Middle frontal gyrus (tissue), 1 donor: ENCODE measurements at regions not wholly inside any gene's neighbourhood (a gene's known extent, or its start where the extent isn't known, plus 50 kb on each side); places are given as distances from the start of the nearest gene placed in this dataset.

Source experiments
- DNase-seq: peaks from one replicate; pipeline ENCODE4 v3.0.0-alpha.2; 2015; ENCODE audit warnings: low spot score; ENCODE audit errors: extremely low spot score

DNA sequence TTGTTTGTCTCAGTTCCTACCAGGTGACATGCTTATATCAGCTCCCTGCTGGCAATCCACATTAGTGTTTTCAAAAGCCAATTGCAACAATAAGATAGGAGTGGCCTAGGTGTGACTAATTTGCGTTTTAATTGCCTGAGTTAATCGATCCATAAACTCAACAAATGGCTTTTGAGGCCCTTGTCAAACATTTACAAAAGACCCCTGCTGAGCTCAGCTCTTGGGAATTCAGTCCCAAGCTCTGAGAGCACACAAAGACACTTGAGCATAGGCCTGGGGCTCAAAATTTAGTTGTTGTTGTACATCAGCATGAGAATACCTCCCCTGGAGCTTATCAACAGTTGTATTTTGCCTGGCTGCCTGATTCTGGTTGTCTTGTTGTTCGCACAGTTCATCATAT is 1134.4 kb upstream of the TSPY4 start:
- DNase-seq = no peak

DNA sequence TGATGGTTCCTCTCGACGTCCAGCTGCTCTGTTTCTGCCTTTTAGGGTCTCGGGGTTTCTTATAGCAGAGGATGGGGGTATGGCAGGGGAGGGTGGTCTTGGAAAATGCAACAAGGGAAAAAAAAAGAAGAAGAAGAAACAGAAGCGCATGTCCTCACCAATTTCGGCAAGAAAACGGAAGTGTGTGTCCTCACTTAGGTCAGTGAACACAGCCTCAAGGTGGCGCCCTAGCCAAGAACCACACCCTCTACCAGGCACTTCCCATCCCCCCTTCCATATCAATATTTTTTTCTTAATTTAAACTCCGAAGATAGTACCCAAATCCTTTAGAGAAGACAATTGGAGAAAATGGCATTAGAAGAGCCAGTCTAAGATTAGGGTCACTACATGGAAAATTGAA is 1096.1 kb upstream of the TSPY4 start:
- DNase-seq = no peak

DNA sequence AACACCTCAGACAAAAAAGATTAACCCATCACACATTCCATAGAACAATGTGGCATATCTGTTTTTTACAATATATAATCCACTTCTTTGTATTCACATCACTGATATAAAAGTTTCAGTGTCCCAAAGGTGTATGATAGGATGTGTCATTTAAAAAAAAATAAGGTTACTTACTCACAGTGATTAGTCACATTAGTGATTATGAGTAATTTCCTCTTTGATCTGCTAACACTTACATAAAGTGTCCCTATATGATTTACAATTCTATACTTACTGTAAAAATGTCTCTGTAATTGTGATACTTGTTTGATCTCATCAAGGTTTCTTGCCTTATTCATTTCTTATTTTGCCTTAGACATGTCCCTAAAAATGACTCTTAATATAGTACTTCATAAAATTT is 1063.5 kb upstream of the TSPY4 start:
- no peak for DNase-seq

DNA sequence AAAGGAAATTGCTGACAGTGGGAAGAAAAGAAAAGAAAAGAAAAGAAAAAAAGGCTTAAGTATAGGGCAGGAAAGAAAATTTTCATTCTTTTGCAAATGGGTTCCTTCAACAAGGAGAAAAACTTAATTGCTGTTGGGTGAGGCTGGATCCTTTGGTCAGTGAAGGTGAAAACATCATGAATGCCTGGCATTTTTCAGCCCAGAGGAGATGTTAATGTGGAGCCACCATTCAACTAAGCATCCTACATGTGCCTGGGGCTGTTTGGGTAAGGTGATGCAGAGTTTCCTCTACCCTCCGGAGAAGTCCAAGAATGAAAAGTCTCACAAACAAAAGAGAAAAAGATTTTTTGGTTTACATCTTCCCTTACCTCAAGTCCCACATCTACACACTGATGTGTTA is 1032.2 kb upstream of the TSPY4 start:
- no peak for DNase-seq

DNA sequence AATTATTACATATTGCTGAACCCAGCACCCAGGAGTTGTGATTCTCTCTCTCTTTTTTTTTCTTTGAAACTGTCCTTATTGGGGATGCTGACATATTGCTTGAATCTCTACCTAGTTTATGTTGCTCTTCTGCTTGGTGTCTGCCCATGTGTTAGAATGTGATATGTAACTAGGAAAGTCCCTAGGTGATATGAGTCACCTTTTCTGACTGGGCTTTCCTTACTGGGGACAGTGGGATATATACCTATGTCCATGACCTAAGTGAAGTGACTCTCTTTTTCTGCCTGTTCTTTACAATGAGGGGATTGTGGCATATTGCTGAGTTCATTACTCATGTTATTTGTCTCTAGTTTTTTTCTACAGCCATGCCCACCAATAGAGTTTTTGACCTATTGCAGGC is 1013.2 kb upstream of the TSPY4 start:
- DNase-seq = no peak

DNA sequence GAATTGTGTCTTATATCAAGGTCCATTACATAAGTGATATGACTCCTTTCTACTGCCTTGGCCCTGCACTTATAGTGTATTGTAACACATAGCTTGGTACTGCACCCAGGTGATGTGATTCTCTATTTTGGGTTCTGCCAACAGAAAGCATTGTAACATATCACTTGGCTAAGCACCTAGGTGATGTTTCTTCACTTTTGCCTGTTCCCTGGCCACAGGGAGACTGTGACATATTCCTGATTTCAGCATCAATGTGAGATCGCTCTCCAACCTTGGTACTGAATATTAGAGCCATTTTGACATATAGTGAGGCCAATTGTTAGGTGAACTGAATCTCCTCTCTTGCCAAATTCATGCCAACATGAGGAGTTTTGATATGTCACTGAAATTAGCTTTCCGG is 1010.3 kb upstream of the TSPY4 start:
- DNase-seq = no peak

DNA sequence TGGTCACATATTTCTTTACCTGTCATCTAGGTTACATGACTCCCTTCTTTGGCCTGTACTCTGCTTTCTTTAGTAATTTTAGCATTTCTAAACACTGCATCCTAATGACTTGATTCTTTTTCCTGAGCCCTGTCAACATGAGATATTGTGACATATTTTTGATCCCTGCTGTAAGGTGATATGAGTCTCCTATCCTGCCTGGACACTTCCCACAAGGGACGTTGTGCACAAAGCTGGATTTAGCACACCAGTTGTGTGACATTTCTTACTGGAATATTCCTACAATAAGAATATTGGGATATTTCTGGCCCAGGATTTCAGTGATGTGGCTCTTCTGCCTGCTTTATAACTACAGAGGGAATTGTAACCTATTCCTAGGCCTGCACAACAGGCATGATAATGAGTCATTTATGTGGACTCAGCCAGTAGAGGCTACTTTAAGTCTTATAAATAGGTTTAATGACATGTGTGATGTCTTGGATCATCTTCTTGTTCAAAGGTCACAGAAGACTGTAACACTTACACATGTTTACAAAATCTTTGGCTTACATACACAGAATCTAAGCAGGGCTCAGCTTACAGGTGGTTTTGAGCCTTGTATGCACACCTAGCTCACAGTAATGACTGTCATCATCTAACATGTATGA is 1009.4 kb upstream of the TSPY4 start:
- no peak for DNase-seq

DNA sequence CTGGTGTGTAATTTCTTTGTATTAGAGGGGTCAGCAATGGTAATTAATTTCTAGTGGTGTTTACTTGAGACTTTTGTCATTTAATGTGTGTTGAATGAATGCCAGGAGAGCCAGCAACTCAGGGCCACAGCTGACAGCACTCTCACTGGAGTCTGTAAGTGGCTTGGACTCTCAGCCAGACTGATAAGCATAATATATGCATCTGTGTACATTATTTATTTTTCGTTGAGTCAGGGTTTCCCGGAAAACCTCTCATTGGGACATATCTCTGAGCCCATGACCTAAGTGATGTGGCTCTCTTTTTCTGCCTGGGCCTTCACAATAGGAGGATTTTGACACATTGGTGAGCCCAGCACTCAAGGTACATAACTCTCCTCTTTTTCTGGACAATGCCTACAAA is 1007.8 kb upstream of the TSPY4 start:
- no peak for DNase-seq

DNA sequence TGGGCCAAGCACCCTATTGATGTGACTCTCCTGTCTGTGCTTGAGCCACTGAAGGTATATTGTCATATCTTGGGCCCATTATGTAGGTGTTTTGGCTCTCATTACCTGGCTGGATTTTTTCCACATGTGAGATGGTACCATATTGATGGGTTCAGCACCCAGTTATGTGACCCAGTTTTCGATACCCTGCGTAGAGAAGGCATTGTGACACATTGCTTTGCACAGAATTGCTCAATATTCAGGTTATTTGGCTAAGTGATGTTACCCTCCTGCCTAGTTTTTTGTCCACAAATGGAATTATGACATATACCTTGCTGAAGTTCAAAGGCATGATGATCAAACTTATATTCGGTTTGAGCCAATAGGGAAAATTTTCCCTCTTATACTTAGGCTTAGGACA is 1007.3 kb upstream of the TSPY4 start:
- no peak for DNase-seq

DNA sequence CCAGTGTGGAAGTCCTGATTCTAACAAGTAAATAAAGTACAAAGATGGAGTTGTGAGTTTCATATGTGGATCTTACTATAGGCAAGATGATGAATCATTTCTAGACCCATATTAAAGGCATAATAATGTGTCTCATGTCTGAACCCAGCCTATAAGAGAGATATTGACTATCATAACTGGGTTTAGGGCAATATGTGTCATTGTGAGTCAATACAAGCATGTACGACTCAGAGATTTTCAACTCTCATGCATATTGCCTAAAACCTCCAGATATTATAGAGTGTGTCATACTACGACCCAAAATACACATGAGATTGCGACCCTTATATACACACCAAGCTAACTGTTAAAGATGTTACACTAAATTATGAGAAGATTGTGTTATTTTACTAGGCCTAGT is 1003.9 kb upstream of the TSPY4 start:
- no peak for DNase-seq

DNA sequence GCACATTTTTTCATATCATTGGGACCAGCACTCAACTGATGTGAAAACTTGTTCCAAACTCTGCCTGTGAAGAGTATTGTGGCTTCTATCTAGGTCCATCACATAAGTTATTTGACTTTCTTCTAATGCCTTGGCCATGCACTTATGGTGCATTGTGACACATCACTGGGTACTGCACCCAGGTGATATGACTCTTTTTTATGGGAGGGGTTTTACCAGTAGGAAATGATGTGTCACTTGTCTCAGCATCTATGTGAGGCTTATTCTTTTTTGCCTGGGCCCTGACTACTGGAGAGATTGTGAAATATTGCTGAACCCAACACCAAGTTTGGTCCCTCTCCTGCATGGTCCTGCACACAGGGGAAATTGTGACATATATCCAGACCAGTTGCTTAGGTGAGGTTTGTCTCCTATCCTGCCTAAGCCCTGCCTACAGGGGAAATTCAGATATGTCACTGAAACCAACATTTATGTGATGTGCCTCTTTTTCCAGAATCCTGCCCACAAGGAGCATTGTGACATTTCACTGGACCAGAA is 1001.9 kb upstream of the TSPY4 start:
- no peak for DNase-seq

DNA sequence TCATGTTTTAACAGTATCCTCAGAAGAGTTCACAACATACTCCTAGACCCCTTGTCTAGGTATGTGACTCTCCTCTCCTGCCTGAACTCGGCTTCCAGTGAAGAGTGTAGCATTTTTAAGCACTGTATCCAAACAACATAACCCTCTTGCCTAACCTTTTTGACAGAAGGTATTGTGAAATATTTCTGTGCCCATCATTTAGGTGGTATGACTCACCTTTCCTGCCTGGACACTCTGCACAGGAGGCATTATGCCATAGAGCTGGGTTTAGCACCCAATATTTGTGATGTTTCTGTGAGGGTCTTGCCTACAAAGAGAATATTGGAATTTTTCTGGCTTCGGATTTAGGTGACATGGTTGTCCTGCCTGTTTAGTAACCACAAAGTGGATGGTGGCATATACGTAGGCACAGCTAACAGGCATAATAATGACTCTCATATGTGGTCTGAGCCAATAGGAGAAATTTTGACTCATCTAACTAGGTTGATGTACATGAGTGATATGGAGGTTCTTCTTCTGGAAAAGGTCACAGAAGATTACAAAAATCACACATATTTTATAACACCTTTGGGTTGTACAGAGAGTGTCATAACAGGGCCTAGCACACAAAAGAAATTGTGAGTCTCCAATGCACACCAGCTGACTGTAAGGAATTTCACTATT is 1001.0 kb upstream of the TSPY4 start:
- DNase-seq = no peak

DNA sequence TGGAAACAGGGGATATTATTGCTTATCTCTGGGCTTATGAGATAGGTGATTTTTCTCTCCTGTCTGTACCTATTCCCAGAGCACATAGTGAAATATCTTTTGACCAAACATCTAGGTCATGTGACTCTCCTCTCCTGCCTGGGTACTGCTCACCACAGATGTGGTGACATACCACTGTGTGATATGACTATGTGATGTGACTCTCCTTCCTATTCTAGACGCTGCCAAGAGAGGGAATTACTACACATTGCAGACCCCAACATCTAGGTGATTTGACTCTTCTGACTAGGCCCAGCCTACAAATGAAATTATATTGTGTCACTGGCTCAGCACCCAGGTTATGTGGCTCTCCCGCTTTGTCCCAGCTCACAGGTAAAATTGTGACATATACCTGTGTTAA is 996.3 kb upstream of the TSPY4 start:
- no peak for DNase-seq

DNA sequence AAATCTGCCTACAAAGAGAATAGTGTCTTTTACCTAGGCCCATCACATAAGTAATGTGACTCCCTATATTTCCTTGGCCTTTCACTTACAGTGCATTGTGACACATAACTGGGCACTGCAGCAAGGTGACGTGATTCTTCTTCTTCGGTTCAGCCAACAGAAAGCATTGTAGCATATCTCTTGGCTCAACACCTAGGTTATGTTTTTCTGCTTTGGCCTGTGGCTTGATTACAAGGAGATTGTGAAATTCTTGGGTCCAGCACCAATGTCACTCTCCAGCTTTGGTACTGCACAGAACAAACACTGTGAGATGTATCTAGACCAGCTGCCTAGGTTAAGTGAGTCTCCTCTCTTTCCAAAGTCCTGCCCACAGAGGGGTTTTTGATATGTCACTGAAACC is 995.1 kb upstream of the TSPY4 start:
- DNase-seq = no peak

DNA sequence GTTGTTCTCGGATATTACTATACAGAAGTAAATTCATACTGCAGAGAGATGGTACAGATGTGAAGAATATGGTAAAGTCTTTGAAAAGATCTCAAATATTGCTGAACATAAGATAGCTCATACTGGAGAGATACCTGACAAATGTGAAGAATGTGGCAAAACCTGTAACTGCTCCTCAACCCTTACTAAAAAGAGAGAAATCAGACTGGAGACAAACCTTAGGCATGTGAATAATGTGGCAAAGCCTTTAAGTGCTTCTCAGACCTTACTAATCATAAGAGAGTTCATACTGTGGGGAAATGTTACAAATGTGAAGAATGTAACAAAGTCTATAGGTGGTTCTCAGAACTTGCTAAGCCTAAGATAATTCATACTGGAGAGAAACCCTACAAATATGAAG is 986.0 kb upstream of the TSPY4 start:
- DNase-seq = no peak

DNA sequence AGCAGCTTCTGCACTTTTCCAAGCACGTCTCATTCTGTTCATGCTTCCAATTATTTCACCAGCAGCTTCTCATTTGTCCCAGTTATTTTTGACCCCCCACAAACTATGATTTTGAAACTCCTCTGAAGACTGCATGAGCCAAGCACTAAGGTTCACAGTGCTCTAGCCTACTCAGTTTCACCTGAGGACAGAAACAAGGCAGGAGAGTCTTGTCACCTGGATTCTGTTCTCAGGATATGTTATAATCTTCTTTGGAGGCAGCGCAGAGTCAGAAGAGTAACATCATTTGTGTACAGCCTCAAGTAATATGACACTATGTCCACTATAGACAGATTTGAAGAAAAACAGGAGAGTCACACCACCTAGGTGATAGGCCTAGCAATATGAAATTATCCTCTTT is 985.1 kb upstream of the TSPY4 start:
- no peak for DNase-seq

DNA sequence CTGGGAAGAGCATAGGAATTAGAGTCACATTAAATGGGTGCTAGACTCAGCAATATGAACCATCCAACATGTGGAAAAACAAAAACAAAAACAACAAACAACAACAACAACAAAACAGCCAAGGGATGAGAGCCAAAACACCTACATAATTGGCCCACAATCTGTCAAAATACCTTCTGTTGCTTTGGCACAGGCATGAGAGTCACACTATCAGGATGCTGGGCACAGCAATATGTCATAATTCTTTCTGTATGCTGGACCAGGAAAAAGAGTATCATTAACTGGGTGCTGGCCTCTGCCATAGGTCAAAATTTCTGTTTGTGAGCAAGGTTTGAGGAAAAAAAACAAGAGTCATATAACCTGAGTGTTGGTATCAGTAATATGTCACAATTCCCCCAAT is 979.1 kb upstream of the TSPY4 start:
- no peak for DNase-seq

DNA sequence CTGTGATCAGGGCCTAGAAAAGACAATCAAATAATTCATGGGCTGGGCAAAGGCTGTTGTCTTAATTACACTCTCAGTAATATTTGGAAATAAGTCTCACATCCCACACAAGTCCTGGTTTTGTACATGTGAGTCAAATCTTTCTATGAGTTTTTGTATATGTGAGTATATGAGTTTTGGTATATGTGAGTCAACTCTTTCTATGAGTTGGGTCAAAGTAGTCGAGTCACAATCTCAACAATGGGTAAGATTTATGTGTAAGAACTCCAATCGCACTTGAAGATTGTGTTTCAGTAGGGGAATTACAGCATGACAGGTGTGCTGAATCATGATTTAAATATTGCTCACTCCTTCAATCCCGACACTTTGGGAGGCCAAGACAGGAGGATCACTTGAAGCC is 975.5 kb upstream of the TSPY4 start:
- no peak for DNase-seq

DNA sequence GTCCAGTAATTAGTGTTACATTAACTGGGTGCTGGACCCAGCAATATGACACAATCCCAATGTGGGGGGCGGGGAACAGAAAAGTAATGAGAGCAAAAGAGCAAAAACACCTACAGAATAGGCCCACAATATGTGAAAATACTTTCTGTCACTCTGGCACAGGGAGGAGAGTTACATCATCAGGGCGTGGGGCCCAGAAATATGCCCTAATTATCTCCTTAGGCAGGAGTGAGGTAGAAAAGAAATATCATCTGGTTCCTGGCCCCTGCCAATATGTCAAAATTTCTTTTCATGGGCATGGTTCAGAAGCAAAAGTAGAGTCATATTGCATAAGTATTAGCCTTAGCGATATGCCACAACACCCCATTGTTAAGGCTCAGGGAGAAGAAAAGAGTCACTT is 959.8 kb upstream of the TSPY4 start:
- DNase-seq = no peak

DNA sequence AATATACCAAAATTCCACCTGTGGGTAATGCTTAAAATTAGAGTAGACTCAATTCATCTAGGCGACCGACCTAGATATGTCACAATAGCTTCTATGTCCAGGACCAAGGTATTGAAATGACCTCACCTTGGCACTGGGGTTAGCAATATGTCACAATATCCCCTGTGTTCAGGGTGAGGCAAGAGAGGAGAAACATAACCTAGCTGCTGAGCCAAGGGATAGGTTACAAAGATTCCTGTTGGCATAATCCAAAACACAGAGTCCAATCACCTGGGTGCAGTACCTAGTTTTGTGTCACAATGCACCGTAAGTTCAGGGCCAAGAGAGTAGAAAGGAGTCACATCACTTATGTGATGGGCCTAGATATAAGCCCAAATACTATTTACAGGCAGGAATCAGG is 957.5 kb upstream of the TSPY4 start:
- DNase-seq = no peak

DNA sequence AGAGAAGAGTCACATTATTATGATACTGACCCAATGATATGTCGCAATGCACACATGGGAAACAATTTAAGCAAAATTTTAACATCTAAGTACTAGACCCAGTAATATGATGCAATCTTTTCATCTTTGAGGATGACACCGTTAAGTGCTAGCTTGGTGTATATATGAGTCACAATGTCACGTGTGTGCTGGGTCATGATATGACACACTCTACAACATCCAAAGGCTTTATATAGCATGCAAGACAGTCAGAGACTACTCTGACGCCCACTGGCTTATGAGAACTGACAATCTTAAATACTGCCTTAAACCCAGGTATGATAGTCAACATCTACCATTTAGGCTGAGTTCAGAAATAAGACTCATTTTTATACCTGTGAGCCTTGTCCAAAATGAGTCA is 955.8 kb upstream of the TSPY4 start:
- no peak for DNase-seq

DNA sequence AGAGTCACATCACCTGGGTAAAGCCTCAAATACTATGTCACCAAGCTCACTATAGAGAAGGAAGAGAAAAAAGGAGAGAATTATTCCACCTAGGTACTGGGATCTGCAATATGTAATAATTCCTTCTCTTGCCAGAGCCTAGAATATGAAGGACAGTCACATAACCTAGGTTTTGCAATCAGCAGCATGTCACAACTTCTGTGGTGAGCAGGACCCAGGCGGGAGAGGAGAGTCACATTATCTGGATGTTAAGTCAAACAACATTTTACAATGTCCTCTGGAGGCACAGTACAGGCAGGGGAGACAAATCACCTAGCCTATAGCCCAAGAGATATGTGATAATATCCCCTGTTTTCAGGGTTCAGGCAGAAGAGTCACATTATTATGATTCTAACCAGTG is 951.2 kb upstream of the TSPY4 start:
- DNase-seq = no peak

DNA sequence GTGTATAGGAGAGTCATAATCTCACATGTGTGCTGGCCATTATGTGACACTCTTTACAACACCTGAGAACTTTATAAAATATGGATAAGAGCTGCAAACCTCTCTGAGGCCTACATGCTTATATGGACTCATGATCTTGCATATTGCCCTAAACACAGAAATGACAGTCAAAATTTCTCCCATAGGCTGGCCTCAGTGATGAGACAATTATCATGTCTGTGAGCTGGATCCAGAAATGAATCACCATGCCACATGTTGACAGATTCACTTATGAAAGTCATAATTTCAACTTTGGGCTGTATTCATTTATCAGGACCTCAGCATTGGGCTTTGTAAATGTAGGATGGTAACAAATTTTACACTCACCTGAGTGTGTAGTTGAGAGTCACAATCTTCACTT is 948.8 kb upstream of the TSPY4 start:
- DNase-seq = no peak
